B cell (primary cell): ENCODE measurements at regions not wholly inside any gene's neighbourhood (a gene's known extent, or its start where the extent isn't known, plus 50 kb on each side); places are given as distances from the start of the nearest gene placed in this dataset.

Experiments
- CTCF ChIP-seq: fragments of 200-600 bp; IDR thresholded peaks from one replicate; pipeline ENCODE4 v1.8.0; 2022; ENCODE audit warnings: antibody characterized with exemption, mild to moderate bottlenecking
- EZH2 ChIP-seq: IDR thresholded peaks from 2 replicates; pipeline ENCODE4 v1.6.1; 2012; ENCODE audit warnings: borderline replicate concordance, low read depth, mild to moderate bottlenecking, moderate library complexity, low read length; ENCODE audit not compliant: insufficient read depth, poor library complexity, severe bottlenecking

GRCh38 chr9:32706725-32707100 lies 71.2 kb upstream of the TAF1L start:
- TF ChIP-seq CTCF (no peak), EZH2 (no peak)
